ENCODE measurements at regions not wholly inside any gene's neighbourhood (a gene's known extent, or its start where the extent isn't known, plus 50 kb on each side); places are given as distances from the start of the nearest gene placed in this dataset.

DNA sequence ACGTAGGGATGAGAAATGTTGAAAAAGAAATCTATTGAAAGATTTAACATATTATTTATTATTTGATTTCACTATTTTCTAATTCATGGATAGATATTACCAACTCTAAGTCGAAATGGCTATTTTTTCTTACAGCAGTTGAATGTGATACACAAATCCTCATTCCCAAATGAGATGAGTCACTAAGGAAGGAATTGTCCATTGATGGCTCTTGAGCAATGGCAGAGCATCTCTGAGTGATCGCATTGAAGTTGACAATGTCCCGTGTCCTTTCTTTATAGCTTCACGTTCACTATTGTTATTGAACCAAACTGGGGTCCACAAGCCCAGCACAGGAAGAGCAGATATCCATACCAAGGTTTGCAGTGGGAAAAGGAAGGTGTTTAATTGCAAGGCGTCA, 648.3 kb upstream of the SPRY2 start:
- no peak overlapping the region for H3K4me3 ChIP-seq
- DNase-seq: no peak
- TF ChIP-seq CTCF (IDR thresholded peaks at IDR 0.05) (no peak), POLR2AphosphoS5 (IDR thresholded peaks at IDR 0.05) (no peak), EP300 (IDR thresholded peaks at IDR 0.05) (no peak), POLR2A (IDR thresholded peaks at IDR 0.05) (no peak)
- no peaks in the 10 kb centered on the region for H3K9me3 ChIP-seq
- H3K36me3 ChIP-seq: no peaks in the 10 kb centered on the region
- WGBS, 2 donors: 84 to 89% methylated on average over 6 of the region's 6 CpGs
- H3K27ac ChIP-seq: no peak overlapping the region
- H3K27me3 ChIP-seq: no peaks in the 10 kb centered on the region
- intact Hi-C loops (cut with DNase I): no loop called here
- H3K4me1 ChIP-seq: no peaks in the 10 kb centered on the region

GRCh38 chr13:80988391-80989151, 647.6 kb upstream of the SPRY2 start:
- no peaks in the 10 kb centered on the region for H3K36me3 ChIP-seq
- no peak for DNase-seq
- no peak overlapping the region for H3K27ac ChIP-seq
- no peaks in the 10 kb centered on the region for H3K9me3 ChIP-seq
- WGBS, 2 donors: 77 to 85% methylated on average over 6 of the region's 6 CpGs
- H3K4me3 ChIP-seq: no peak overlapping the region
- TF ChIP-seq POLR2AphosphoS5 (IDR thresholded peaks at IDR 0.05) (no peak), POLR2A (IDR thresholded peaks at IDR 0.05) (no peak), CTCF (IDR thresholded peaks at IDR 0.05) (no peak), EP300 (IDR thresholded peaks at IDR 0.05) (no peak)
- H3K4me1 ChIP-seq: no peaks in the 10 kb centered on the region
- no peaks in the 10 kb centered on the region for H3K27me3 ChIP-seq
- intact Hi-C loops (cut with DNase I): no loop called here

DNA sequence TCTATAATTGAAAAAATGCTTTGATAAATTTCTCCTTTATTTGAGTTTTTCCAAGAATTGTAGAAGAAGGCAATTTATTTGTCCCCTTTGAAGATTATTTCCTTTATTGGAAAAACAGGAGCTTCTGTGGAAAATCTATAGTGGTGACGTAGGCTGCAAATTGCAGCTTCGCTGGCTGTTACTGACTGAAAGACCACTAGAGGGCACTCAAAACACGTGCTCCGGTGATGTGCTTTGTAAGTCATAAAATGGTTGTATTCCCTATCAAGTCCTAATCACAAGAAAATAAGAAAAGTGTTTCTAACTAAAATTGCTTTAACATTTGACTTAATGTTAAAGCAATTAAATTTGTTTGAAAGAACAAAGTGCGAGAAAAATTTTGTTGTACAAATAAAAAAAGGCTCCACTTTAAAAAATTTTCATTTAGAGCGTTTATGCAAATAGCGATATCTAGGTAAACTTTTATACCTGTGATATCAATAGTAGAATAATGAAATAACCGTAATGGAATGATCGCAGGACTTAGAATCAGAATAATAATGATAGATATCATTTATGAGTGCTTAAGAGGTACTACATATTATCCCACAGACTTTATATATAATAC, 638.2 kb upstream of the SPRY2 start:
- intact Hi-C loops (cut with DNase I): no loop called here
- Histone ChIP-seq H3K4me1 (no peaks in the 10 kb centered on the region), H3K27ac (no peak overlapping the region), H3K27me3 (no peaks in the 10 kb centered on the region), H3K36me3 (no peaks in the 10 kb centered on the region), H3K4me3 (no peak overlapping the region), H3K9me3 (no peaks in the 10 kb centered on the region)
- DNase-seq: no peak
- WGBS, 2 donors: 41 to 47% methylated on average over 9 of the region's 9 CpGs
- TF ChIP-seq CTCF (IDR thresholded peaks at IDR 0.05): peak; percentile 20 to 65 (median 36)
- TF ChIP-seq EP300 (IDR thresholded peaks at IDR 0.05): no peak

DNA sequence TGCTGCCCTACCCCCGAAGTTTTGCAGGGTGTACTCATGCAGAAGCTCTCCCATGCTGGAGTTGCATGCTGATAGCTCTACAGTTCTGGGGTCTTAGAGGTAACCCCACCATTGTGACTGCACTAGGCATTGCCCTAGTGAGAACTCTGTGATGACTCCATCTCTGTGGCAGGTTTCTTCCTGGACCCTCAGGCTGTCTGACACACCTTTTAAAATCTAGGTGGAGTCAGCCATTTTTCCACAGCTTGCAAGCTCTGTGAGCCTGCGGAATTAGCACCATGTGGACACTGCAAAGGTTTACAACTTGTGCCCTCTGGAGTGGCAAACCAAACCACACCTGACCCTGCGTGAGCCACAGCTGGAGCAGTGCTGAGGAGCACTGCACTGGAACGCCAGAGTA, 636.2 kb upstream of the SPRY2 start:
- DNase-seq: no peak
- Histone ChIP-seq H3K27ac (no peak overlapping the region), H3K36me3 (no peaks in the 10 kb centered on the region), H3K4me1 (no peaks in the 10 kb centered on the region), H3K27me3 (no peaks in the 10 kb centered on the region), H3K9me3 (no peaks in the 10 kb centered on the region), H3K4me3 (no peak overlapping the region)
- intact Hi-C loops (cut with DNase I): no loop called here
- WGBS, 2 donors: 83 to 90% methylated on average over 4 of the region's 4 CpGs
- TF ChIP-seq POLR2AphosphoS5 (IDR thresholded peaks at IDR 0.05) (no peak), EP300 (IDR thresholded peaks at IDR 0.05) (no peak), POLR2A (IDR thresholded peaks at IDR 0.05) (no peak), CTCF (IDR thresholded peaks at IDR 0.05) (no peak)

Data from sigmoid colon (tissue), 6 donors.